GM19099 (cell line): ENCODE measurements at regions not wholly inside any gene's neighbourhood (a gene's known extent, or its start where the extent isn't known, plus 50 kb on each side); places are given as distances from the start of the nearest gene placed in this dataset.

Experiments
- POLR2A ChIP-seq: IDR thresholded peaks from 3 replicates; pipeline ENCODE4 v1.6.1; 2011; ENCODE audit warnings: low read depth; ENCODE audit not compliant: insufficient read length; ENCODE audit errors: extremely low read depth

GRCh38 chr13:50711996-50712395 lies 131.5 kb downstream of the DLEU7 start:
- TF ChIP-seq POLR2A = no peak

GRCh38 chr13:50712456-50712855 lies 131.0 kb downstream of the DLEU7 start:
- no peak for TF ChIP-seq POLR2A

GRCh38 chr13:50712881-50713280 lies 130.6 kb downstream of the DLEU7 start:
- no peak for TF ChIP-seq POLR2A

- TF ChIP-seq POLR2A = no peak
Measured at GRCh38 chr13:50713523-50714248, 129.8 kb downstream of the DLEU7 start.

- no peak for TF ChIP-seq POLR2A
Measured at GRCh38 chr13:50714891-50715290, 128.6 kb downstream of the DLEU7 start.

- TF ChIP-seq POLR2A = no peak
Measured at GRCh38 chr13:50715402-50716146, 127.9 kb downstream of the DLEU7 start.

- TF ChIP-seq POLR2A = no peak
Measured at GRCh38 chr13:50720861-50721671, 122.4 kb downstream of the DLEU7 start.

- no peak for TF ChIP-seq POLR2A
Measured at GRCh38 chr13:50721672-50721992, 121.9 kb downstream of the DLEU7 start.

- TF ChIP-seq POLR2A = no peak
Measured at GRCh38 chr13:50722440-50723125, 120.9 kb downstream of the DLEU7 start.

- no peak for TF ChIP-seq POLR2A
Measured at GRCh38 chr13:50724438-50724837, 119.1 kb downstream of the DLEU7 start.

- TF ChIP-seq POLR2A = no peak
Measured at GRCh38 chr13:50724913-50725312, 118.6 kb downstream of the DLEU7 start.

GRCh38 chr13:50726164-50726563 lies 117.3 kb downstream of the DLEU7 start:
- TF ChIP-seq POLR2A = no peak

GRCh38 chr13:50729177-50729576 lies 114.3 kb downstream of the DLEU7 start:
- TF ChIP-seq POLR2A = no peak

GRCh38 chr13:50730496-50731351 lies 112.8 kb downstream of the DLEU7 start:
- TF ChIP-seq POLR2A = no peak
